ENCODE measurements at regions not wholly inside any gene's neighbourhood (a gene's known extent, or its start where the extent isn't known, plus 50 kb on each side); places are given as distances from the start of the nearest gene placed in this dataset.

GRCh38 chr2:155109527-155109926 is 411.0 kb downstream of the KCNJ3 start:
- TF ChIP-seq CTCF (IDR thresholded peaks at IDR 0.05): no peak
- TF ChIP-seq POLR2A (IDR thresholded peaks at IDR 0.05): no peak
- TF ChIP-seq POLR2AphosphoS5 (IDR thresholded peaks at IDR 0.05): no peak

Data from sigmoid colon (tissue), 4 donors.